Memory B cell (primary cell): ENCODE measurements at regions not wholly inside any gene's neighbourhood (a gene's known extent, or its start where the extent isn't known, plus 50 kb on each side); places are given as distances from the start of the nearest gene placed in this dataset.

Experiments
- ATAC-seq: fragments of 150-1000 bp; cut with Tn5 transposase; 2 replicates; pipeline ENCODE4 v1.10.0; 2021; ENCODE audit warnings: low read depth, mild to moderate bottlenecking, moderate library complexity
- DNase-seq, 2 donors: peaks; one replicate each; pipeline ENCODE4 v3.0.0; 2022; ENCODE audit warnings: low spot score in 2 of 2
- H3K27ac Mint-ChIP-seq: one replicate; pipeline ENCODE4 v1.8.0; 2022; ENCODE audit warnings: mild to moderate bottlenecking, moderate library complexity, mixed read lengths
- H3K27me3 Mint-ChIP-seq: one replicate; pipeline ENCODE4 v1.8.0; 2022; ENCODE audit warnings: mixed read lengths
- H3K36me3 Mint-ChIP-seq: one replicate; pipeline ENCODE4 v1.8.0; 2022; ENCODE audit warnings: mild to moderate bottlenecking, mixed read lengths
- H3K4me1 Mint-ChIP-seq: one replicate; pipeline ENCODE4 v1.8.0; 2022; ENCODE audit warnings: mixed read lengths
- H3K4me3 Mint-ChIP-seq: one replicate; pipeline ENCODE4 v1.8.0; 2022; ENCODE audit warnings: mild to moderate bottlenecking, moderate library complexity, mixed read lengths
- H3K9me3 Mint-ChIP-seq: one replicate; pipeline ENCODE4 v1.8.0; 2022; ENCODE audit warnings: mixed read lengths

- no peak overlapping the region for H3K27ac Mint-ChIP-seq
- no peak for ATAC-seq
- H3K36me3 Mint-ChIP-seq, result no peaks in the 10 kb centered on the region
- no peak overlapping the region for H3K4me3 Mint-ChIP-seq
- peaks cover 4% of the 10 kb centered on the region for H3K27me3 Mint-ChIP-seq
- no peak for DNase-seq
- H3K9me3 Mint-ChIP-seq, result peaks cover 2% of the 10 kb centered on the region
- no peaks in the 10 kb centered on the region for H3K4me1 Mint-ChIP-seq
Observed at GRCh38 chr12:105907982-105908381, 230.8 kb downstream of the NUAK1 start.

DNA sequence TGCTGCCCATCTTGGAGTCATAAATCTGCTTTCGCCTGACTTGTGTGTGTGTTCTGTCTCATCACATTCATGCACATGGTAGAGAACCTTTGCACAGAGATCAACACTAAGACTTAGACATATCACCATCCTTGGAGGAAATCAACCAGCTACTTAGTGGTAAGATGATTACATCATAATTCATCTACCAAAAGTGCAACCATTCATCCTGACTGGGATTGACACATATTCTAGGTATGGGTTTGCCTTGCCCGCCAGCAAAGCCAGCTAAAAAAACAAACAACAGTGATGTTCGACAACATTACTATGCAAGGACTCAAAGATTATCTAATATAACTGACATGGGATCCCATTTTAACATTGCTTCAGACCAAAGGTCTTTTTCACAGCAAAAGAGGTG lies 228.7 kb downstream of the NUAK1 start:
- Mint-ChIP-seq H3K36me3 (no peaks in the 10 kb centered on the region), H3K27ac (no peak overlapping the region), H3K4me3 (no peak overlapping the region), H3K4me1 (no peaks in the 10 kb centered on the region), H3K9me3 (peaks cover 4% of the 10 kb centered on the region), H3K27me3 (peaks cover 5% of the 10 kb centered on the region)
- no peak for DNase-seq
- no peak for ATAC-seq

DNA sequence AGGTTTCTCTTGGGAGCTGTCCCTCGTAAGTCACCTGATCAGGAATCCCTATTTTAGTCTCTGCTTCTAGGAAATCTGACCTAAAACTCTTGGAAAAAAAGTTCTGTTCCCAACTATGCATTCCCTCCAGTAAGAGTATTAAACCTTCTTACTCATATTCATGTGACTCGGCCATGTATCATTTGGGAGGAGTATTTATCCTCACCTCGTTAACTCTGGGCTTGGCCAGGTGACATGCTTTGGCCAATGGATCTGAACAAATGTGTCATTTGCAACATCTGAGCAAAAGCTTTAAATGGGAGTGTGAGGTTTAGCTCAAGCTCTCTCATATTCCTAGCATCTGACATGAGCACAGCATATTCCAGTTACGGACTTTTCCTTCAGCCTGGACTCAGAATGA lies 226.8 kb downstream of the NUAK1 start:
- H3K27ac Mint-ChIP-seq, result no peak overlapping the region
- no peak overlapping the region for H3K4me3 Mint-ChIP-seq

GRCh38 chr12:105912882-105913678 lies 225.7 kb downstream of the NUAK1 start:
- ATAC-seq (no peak), DNase-seq (no peak)
- Mint-ChIP-seq H3K36me3 (no peaks in the 10 kb centered on the region), H3K27ac (no peak overlapping the region), H3K27me3 (peaks cover 3% of the 10 kb centered on the region), H3K4me3 (no peak overlapping the region), H3K9me3 (peaks cover 5% of the 10 kb centered on the region), H3K4me1 (no peaks in the 10 kb centered on the region)

More for the DNA sequence above, 226.8 kb downstream of the NUAK1 start:
- DNase-seq (no peak), ATAC-seq (no peak)
- no peaks in the 10 kb centered on the region for H3K36me3 Mint-ChIP-seq
- peaks cover 3% of the 10 kb centered on the region for H3K27me3 Mint-ChIP-seq
- no peaks in the 10 kb centered on the region for H3K4me1 Mint-ChIP-seq
- peaks cover 5% of the 10 kb centered on the region for H3K9me3 Mint-ChIP-seq

GRCh38 chr12:105915997-105916759 lies 222.6 kb downstream of the NUAK1 start:
- no peak for DNase-seq
- Mint-ChIP-seq H3K9me3 (peaks cover 5% of the 10 kb centered on the region), H3K27me3 (peaks cover 6% of the 10 kb centered on the region), H3K36me3 (no peaks in the 10 kb centered on the region), H3K4me1 (no peaks in the 10 kb centered on the region), H3K27ac (no peak overlapping the region), H3K4me3 (no peak overlapping the region)
- ATAC-seq, result no peak

GRCh38 chr12:105916760-105917039 lies 222.1 kb downstream of the NUAK1 start:
- Mint-ChIP-seq H3K4me3 (no peak overlapping the region), H3K4me1 (no peaks in the 10 kb centered on the region), H3K27me3 (peaks cover 6% of the 10 kb centered on the region), H3K9me3 (peaks cover 5% of the 10 kb centered on the region), H3K36me3 (no peaks in the 10 kb centered on the region), H3K27ac (no peak overlapping the region)
- DNase-seq (no peak), ATAC-seq (no peak)

GRCh38 chr12:105920161-105920684 lies 218.5 kb downstream of the NUAK1 start:
- ATAC-seq (no peak), DNase-seq (no peak)
- H3K36me3 Mint-ChIP-seq, result no peaks in the 10 kb centered on the region
- H3K9me3 Mint-ChIP-seq, result no peaks in the 10 kb centered on the region
- H3K27me3 Mint-ChIP-seq, result peaks cover 4% of the 10 kb centered on the region
- no peak overlapping the region for H3K27ac Mint-ChIP-seq
- H3K4me3 Mint-ChIP-seq, result no peak overlapping the region
- H3K4me1 Mint-ChIP-seq, result no peaks in the 10 kb centered on the region

DNA sequence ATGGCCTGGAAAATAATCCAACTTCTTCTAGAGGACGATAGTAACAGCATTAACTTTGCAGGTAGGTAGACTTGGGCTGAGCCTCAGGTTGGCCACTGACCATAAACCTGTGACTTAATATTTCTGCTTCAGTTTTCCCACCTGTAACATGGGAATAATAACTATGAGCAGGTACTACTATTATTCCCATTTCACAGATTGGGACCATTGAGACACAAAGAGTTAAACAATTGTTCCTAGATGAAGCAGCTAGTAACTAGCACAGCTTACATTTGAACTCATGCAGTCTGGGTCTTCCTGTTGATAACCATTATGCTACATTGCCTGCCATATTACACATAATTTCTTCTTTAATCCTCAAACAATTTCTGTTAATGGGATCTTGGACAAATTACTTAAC lies 217.7 kb downstream of the NUAK1 start:
- Mint-ChIP-seq H3K36me3 (no peaks in the 10 kb centered on the region), H3K4me3 (no peak overlapping the region), H3K9me3 (no peaks in the 10 kb centered on the region), H3K27ac (no peak overlapping the region), H3K4me1 (no peaks in the 10 kb centered on the region), H3K27me3 (peaks cover 4% of the 10 kb centered on the region)
- ATAC-seq (no peak), DNase-seq (no peak)

GRCh38 chr12:105921872-105922669 lies 216.7 kb downstream of the NUAK1 start:
- Mint-ChIP-seq H3K4me3 (no peak overlapping the region), H3K9me3 (peaks cover under 1% of the 10 kb centered on the region), H3K27me3 (peaks cover 4% of the 10 kb centered on the region), H3K4me1 (no peaks in the 10 kb centered on the region), H3K27ac (no peak overlapping the region), H3K36me3 (no peaks in the 10 kb centered on the region)
- ATAC-seq (no peak), DNase-seq (no peak)

DNA sequence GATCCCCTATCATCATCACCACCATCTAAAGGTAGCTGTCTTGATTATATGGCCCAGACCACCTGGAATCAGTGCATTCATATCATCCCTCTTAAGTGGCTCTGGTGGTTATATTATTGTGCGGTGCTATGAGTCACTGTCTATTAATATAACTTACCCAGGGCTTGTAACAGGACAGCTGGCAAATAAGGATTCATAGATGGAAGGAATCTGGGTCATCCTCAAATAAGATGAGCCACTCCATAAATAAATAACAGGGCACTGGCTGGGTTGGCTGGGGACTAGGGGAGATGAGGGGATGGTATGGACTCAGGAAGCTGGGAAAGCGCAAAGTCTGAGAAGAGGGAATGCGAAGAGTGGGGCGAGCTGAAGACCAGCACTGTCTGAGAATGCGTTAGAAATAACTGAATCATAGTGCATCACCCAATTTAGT lies 216.1 kb downstream of the NUAK1 start:
- Mint-ChIP-seq H3K27ac (no peak overlapping the region), H3K27me3 (peaks cover 4% of the 10 kb centered on the region), H3K4me1 (no peaks in the 10 kb centered on the region), H3K36me3 (no peaks in the 10 kb centered on the region), H3K4me3 (no peak overlapping the region), H3K9me3 (peaks cover 3% of the 10 kb centered on the region)
- DNase-seq, result no peak
- no peak for ATAC-seq

DNA sequence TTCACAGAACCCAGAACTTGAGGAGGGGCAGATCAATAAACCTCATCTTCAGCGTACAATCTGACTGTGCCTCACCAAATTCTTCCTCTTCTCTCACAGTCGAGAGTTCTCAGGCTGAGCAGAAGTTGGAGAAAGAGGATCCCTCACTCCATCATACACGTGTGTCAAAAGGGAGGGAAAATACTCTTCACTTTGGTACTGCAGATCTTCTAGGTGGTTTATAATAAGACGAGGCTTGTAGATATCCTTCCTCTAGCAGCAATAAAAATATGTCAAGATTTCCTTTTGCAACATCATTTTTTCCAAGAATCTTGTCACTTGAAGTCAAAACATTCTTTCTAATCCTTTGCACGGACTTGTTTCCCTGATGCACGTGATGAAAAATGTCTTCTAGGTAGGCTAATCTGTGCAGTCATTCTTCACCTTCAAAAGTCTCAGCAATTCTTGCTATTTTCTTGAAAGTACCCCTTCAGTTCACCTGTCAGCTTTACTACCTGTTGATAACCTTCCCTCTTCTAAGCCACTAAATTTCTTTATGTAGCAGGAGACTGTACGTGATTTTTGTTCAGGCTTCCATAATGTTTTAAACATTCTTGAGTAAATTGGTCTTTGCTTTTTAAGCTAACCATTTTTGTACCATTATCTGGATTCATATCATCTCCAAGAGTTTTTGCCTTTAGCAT lies 214.1 kb downstream of the NUAK1 start:
- Mint-ChIP-seq H3K4me1 (no peaks in the 10 kb centered on the region), H3K4me3 (no peak overlapping the region), H3K36me3 (no peaks in the 10 kb centered on the region), H3K27ac (no peak overlapping the region), H3K27me3 (peaks cover 8% of the 10 kb centered on the region), H3K9me3 (peaks cover 7% of the 10 kb centered on the region)
- DNase-seq (no peak), ATAC-seq (no peak)

- Mint-ChIP-seq H3K9me3 (peaks cover 7% of the 10 kb centered on the region), H3K36me3 (no peaks in the 10 kb centered on the region), H3K27me3 (peaks cover 4% of the 10 kb centered on the region), H3K4me1 (no peaks in the 10 kb centered on the region), H3K4me3 (no peak overlapping the region), H3K27ac (no peak overlapping the region)
- ATAC-seq, result no peak
- no peak for DNase-seq
Observed at GRCh38 chr12:105927564-105927963, 211.2 kb downstream of the NUAK1 start.

DNA sequence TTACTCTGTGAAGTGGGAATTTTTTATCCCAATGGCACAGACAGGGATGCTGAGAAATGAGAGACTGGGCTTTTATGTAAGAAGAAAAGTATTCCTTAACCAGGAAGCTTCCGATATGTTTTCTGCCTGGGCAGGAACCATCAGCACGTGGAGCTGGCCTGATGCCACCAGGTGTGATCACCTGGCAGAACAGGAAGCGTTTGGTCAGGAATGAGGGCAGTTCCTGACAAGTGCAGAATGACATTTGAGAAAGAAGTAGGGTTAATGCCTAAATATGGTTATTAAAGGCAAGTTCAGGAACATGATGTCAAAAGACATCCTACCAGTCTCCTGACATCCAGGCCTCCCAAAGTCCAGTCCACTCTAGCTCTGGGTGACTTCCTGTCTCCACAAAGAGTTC lies 210.3 kb downstream of the NUAK1 start:
- Mint-ChIP-seq H3K4me3 (no peak overlapping the region), H3K4me1 (no peaks in the 10 kb centered on the region), H3K27me3 (peaks cover 4% of the 10 kb centered on the region), H3K27ac (no peak overlapping the region), H3K9me3 (peaks cover 7% of the 10 kb centered on the region), H3K36me3 (no peaks in the 10 kb centered on the region)
- no peak for DNase-seq
- ATAC-seq, result no peak
